Endothelial cell of umbilical vein (primary cell): ENCODE measurements at regions not wholly inside any gene's neighbourhood (a gene's known extent, or its start where the extent isn't known, plus 50 kb on each side); places are given as distances from the start of the nearest gene placed in this dataset.

Experiments used
- BruUV-seq: library from RNA; stranded (reverse); fragments of 400-500 nt; replicated peaks from 2 replicates; lab custom pipeline; 2021; lab: Mats Ljungman, UMichigan
- CTCF ChIA-PET: fragments of 300-600, 350-600 bp; sonication (Branson Sonifier 250); formaldehyde crosslinking; loops from one replicate; lab custom pipeline; 2021; ENCODE audit warnings: antibody characterized with exemption, inconsistent platforms; lab: Charles Lee
- POLR2A ChIA-PET: fragments of 300-600, 350-600 bp; sonication (Branson Sonifier 250); formaldehyde crosslinking; loops from one replicate; lab custom pipeline; 2021; ENCODE audit warnings: antibody characterized with exemption, inconsistent platforms; lab: Charles Lee
- DNase-seq: peaks from one replicate; pipeline ENCODE4 v3.0.0-alpha.2; 2011; ENCODE audit warnings: low read depth, low spot score
- FAIRE-seq: peaks from 2 replicates; lab custom pipeline; 2011; peaks lifted over from hg19 to GRCh38; lab: Jason Lieb, UNC
- H2AFZ ChIP-seq: 2 replicates; pipeline ENCODE4 v1.6.0; 2012; ENCODE audit warnings: low read depth, low read length, control low read depth, inconsistent platforms
- H3K27ac ChIP-seq: 2 replicates; pipeline ENCODE4 v1.5.1; 2011; ENCODE audit warnings: low read depth, mild to moderate bottlenecking, control low read depth, low read length, moderate library complexity; ENCODE audit not compliant: insufficient read depth
- H3K27me3 ChIP-seq, 2 experiments: 2 replicates each; pipeline versions ENCODE4 v1.6.0 to v1.6.1; 2011; ENCODE audit warnings: low read length in 2 of 2, mixed read lengths in 1 of 2; ENCODE audit not compliant: control insufficient read depth in 2 of 2, insufficient read depth in 2 of 2
- H3K36me3 ChIP-seq, 2 experiments: 2 replicates in 1 of 2; 3 replicates in 1 of 2; pipeline ENCODE4 v1.5.1; 2011; ENCODE audit warnings: low read length in 2 of 2, mild to moderate bottlenecking in 1 of 2, moderate library complexity in 1 of 2; ENCODE audit not compliant: control insufficient read depth in 2 of 2, insufficient read depth in 2 of 2; ENCODE audit errors: extremely low read depth in 1 of 2
- H3K4me1 ChIP-seq: 3 replicates; pipeline ENCODE4 v1.5.1; 2011; ENCODE audit warnings: mild to moderate bottlenecking, low read length; ENCODE audit not compliant: control insufficient read depth, insufficient read depth; ENCODE audit errors: extremely low read depth
- H3K4me2 ChIP-seq: 2 replicates; pipeline ENCODE4 v1.6.1; 2011; ENCODE audit warnings: low read length, control low read depth, mixed read lengths; ENCODE audit not compliant: insufficient read depth
- H3K4me3 ChIP-seq, 3 experiments: fragments of 200-600 bp in 1 of 3; sonication (generic), shearing (Covaris generic) in 1 of 3; replicated peaks in 1 of 3; 2 replicates each; pipeline ENCODE4 v1.5.1; 2011 to 2016; ENCODE audit warnings: control low read depth in 3 of 3, low read length in 3 of 3, mild to moderate bottlenecking in 2 of 3, inconsistent platforms in 1 of 3, low read depth in 1 of 3, moderate library complexity in 1 of 3; ENCODE audit not compliant: insufficient read depth in 1 of 3
- H3K79me2 ChIP-seq: 2 replicates; pipeline ENCODE4 v1.6.0; 2012; ENCODE audit warnings: low read length, inconsistent platforms; ENCODE audit not compliant: control insufficient read depth, insufficient read depth
- H3K9ac ChIP-seq: replicated peaks from 2 replicates; pipeline ENCODE3; 2011; ENCODE audit warnings: low read length, control low read depth; ENCODE audit not compliant: insufficient read depth; ENCODE audit errors: extremely low read depth
- H3K9me1 ChIP-seq: replicated peaks from 3 replicates; pipeline ENCODE4 v1.6.0; 2011; ENCODE audit warnings: mild to moderate bottlenecking, low read length; ENCODE audit not compliant: control insufficient read depth, insufficient read depth; ENCODE audit errors: extremely low read depth
- H3K9me3 ChIP-seq: replicated peaks from 2 replicates; pipeline ENCODE4 v1.5.1; 2012; ENCODE audit warnings: low read length, inconsistent platforms; ENCODE audit not compliant: control insufficient read depth, insufficient read depth
- H4K20me1 ChIP-seq: replicated peaks from 2 replicates; pipeline ENCODE3; 2011; ENCODE audit warnings: mild to moderate bottlenecking, low read length; ENCODE audit not compliant: control insufficient read depth, insufficient read depth; ENCODE audit errors: extremely low read depth
- EZH2 ChIP-seq: IDR thresholded peaks from 2 replicates; pipeline ENCODE4 v1.6.1; 2012; ENCODE audit warnings: borderline replicate concordance, low read depth, mild to moderate bottlenecking, moderate library complexity, low read length, inconsistent platforms; ENCODE audit not compliant: severe bottlenecking
- FOS ChIP-seq: IDR thresholded peaks from 2 replicates; pipeline ENCODE4 v1.6.1; 2011; ENCODE audit warnings: mild to moderate bottlenecking, low read length, moderate library complexity, borderline replicate concordance; ENCODE audit not compliant: insufficient read depth
- GATA2 ChIP-seq: IDR thresholded peaks from 2 replicates; pipeline ENCODE4 v1.7.0; 2011; ENCODE audit warnings: low read depth, mild to moderate bottlenecking, moderate library complexity, mixed read lengths, low read length; ENCODE audit not compliant: insufficient read length, insufficient read depth
- JUN ChIP-seq: IDR thresholded peaks from 2 replicates; pipeline ENCODE4 v1.6.1; 2011; ENCODE audit warnings: borderline replicate concordance, low read depth; ENCODE audit not compliant: insufficient read length, insufficient read depth
- MYC ChIP-seq: IDR thresholded peaks from one replicate; pipeline ENCODE4 v1.6.1; 2011; ENCODE audit warnings: mild to moderate bottlenecking, low read depth, low read length
- POLR2A ChIP-seq: IDR thresholded peaks from 2 replicates; pipeline ENCODE4 v1.6.1; 2012; ENCODE audit warnings: low read depth, mild to moderate bottlenecking, control low read depth, low read length
- POLR2AphosphoS5 ChIP-seq: IDR thresholded peaks from 2 replicates; pipeline ENCODE4 v1.6.1; 2012; ENCODE audit warnings: low read depth, mild to moderate bottlenecking, control low read depth, low read length, moderate library complexity; ENCODE audit not compliant: insufficient read depth
- dilution Hi-C: fragments of 300-500 bp; cut with MboI; formaldehyde crosslinking; loops from one replicate; pipeline ENCODE4 v1.15.0; 2019; ENCODE audit warnings: low sequenced_read_pairs; ENCODE audit not compliant: extremely low pct_ligation_motif_present
- intact Hi-C: fragments of 100-400 bp; cut with micrococcal nuclease; formaldehyde crosslinking; loops from one replicate; pipeline ENCODE4 v1.10.0; 2022
- TF ChIP-seq, protein P1 (sequence below): IDR thresholded peaks from 2 replicates; pipeline ENCODE4 v1.6.1; 2011; ENCODE audit not compliant: insufficient read depth, insufficient read length
- TF ChIP-seq, protein P2 (sequence below), 2 donors: IDR thresholded peaks; 1 replicate in 1 of 2; 2 replicates in 1 of 2; pipeline ENCODE4 v1.5.1; 2011; ENCODE audit warnings: low read length in 2 of 2, mild to moderate bottlenecking in 2 of 2, moderate library complexity in 2 of 2, control low read depth in 1 of 2, inconsistent platforms in 1 of 2, low read depth in 1 of 2; ENCODE audit not compliant: insufficient read depth in 1 of 2; ENCODE audit errors: extremely low read depth in 1 of 2

DNA sequence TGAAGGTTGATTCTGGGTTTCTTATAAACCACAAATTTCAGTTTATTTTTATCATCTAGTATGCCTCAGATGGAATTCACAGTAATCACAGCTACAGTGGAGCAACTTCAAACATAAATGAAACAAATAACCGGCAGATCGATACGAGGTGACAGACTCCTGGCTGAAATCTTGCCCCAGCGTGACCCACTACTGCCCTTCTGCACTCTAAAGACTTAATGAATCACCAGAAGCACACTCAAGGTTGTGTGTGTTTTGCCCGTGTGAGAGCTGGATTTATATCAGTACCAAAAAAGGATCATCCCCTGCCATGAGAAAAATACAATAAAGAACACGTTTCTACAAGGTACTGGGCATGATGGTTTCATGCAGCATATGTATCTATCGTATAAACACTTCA lies 161.7 kb downstream of the KLF12 start:
- no peaks in the 10 kb centered on the region for H3K4me1 ChIP-seq
- no peaks in the 10 kb centered on the region for H3K36me3 ChIP-seq
- intact Hi-C loops: no loop called here
- H3K9me3 ChIP-seq: no peaks in the 10 kb centered on the region
- POLR2A ChIA-PET: no interaction called here
- H3K27me3 ChIP-seq: no peaks in the 10 kb centered on the region
- FAIRE-seq (no peak), DNase-seq (no peak)
- H3K4me3 ChIP-seq: no peak overlapping the region
- BruUV-seq: no TSS peak
- dilution Hi-C loops: no loop called here
- H3K4me2 ChIP-seq: no peak overlapping the region
- no peak overlapping the region for H3K27ac ChIP-seq
- no peak overlapping the region for H3K9ac ChIP-seq
- no peaks in the 10 kb centered on the region for H3K9me1 ChIP-seq
- no peak for TF ChIP-seq POLR2A
- no peak for TF ChIP-seq EZH2
- no peak for TF ChIP-seq GATA2
- TF ChIP-seq POLR2AphosphoS5: no peak
- no peak for TF ChIP-seq JUN
- TF ChIP-seq, protein P1, sequence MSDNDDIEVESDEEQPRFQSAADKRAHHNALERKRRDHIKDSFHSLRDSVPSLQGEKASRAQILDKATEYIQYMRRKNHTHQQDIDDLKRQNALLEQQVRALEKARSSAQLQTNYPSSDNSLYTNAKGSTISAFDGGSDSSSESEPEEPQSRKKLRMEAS: no peak
- TF ChIP-seq FOS: no peak
- no peak for TF ChIP-seq MYC
- TF ChIP-seq, protein P2, sequence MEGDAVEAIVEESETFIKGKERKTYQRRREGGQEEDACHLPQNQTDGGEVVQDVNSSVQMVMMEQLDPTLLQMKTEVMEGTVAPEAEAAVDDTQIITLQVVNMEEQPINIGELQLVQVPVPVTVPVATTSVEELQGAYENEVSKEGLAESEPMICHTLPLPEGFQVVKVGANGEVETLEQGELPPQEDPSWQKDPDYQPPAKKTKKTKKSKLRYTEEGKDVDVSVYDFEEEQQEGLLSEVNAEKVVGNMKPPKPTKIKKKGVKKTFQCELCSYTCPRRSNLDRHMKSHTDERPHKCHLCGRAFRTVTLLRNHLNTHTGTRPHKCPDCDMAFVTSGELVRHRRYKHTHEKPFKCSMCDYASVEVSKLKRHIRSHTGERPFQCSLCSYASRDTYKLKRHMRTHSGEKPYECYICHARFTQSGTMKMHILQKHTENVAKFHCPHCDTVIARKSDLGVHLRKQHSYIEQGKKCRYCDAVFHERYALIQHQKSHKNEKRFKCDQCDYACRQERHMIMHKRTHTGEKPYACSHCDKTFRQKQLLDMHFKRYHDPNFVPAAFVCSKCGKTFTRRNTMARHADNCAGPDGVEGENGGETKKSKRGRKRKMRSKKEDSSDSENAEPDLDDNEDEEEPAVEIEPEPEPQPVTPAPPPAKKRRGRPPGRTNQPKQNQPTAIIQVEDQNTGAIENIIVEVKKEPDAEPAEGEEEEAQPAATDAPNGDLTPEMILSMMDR (IDR thresholded peaks at IDR 0.05; ENCODE audit: extremely low read depth in 1 of 2, insufficient read depth in 1 of 2, low read depth in 1 of 2, low read length in 2 of 2): no peak
- no peak overlapping the region for H2AFZ ChIP-seq
- peaks cover 16% of the 10 kb centered on the region for H3K79me2 ChIP-seq
- no peaks in the 10 kb centered on the region for H4K20me1 ChIP-seq
- CTCF ChIA-PET: interaction anchor here (1.6 kb wide), 1 partner anchor 24 kb away, joined by 3 read pairs; no protein-coding TSS in a partner anchor
